Esophagus muscularis mucosa (tissue), 4 donors: ENCODE measurements at regions not wholly inside any gene's neighbourhood (a gene's known extent, or its start where the extent isn't known, plus 50 kb on each side); places are given as distances from the start of the nearest gene placed in this dataset.

ENCODE experiments used
- DNase-seq: peaks from one replicate; pipeline ENCODE4 v3.0.0-alpha.2; 2017; ENCODE audit errors: extremely low spot score
- H3K27ac ChIP-seq, 4 donors: fragments of 200-600 bp; sonication (generic); replicated peaks in 1 of 4; 1 replicate in 3 of 4; 2 replicates in 1 of 4; pipeline ENCODE4 v1.5.1; 2016 to 2019; ENCODE audit warnings: mild to moderate bottlenecking in 1 of 4
- H3K27me3 ChIP-seq, 4 donors: fragments of 200-600 bp; sonication (generic); one replicate each; pipeline versions ENCODE4 v1.5.1 to v1.6.0; 2016 to 2019
- H3K36me3 ChIP-seq, 4 donors: fragments of 200-600 bp; sonication (generic); one replicate each; pipeline ENCODE4 v1.5.1; 2016 to 2019
- H3K4me1 ChIP-seq, 4 donors: fragments of 200-600 bp; sonication (generic); one replicate each; pipeline ENCODE4 v1.5.1; 2016 to 2019
- H3K4me3 ChIP-seq, 4 donors: fragments of 200-600 bp; sonication (generic); 1 replicate in 2 of 4; 2 replicates in 2 of 4; pipeline ENCODE4 v1.5.1; 2016 to 2019; ENCODE audit warnings: mild to moderate bottlenecking in 4 of 4, moderate library complexity in 1 of 4
- H3K9me3 ChIP-seq, 4 donors: fragments of 200-600 bp; sonication (generic); 1 replicate in 3 of 4; 2 replicates in 1 of 4; pipeline ENCODE4 v1.5.1; 2016 to 2019
- EP300 ChIP-seq: sonication (generic); formaldehyde crosslinking; IDR thresholded peaks from one replicate; pipeline ENCODE4 v1.6.1; 2017; ENCODE audit warnings: antibody characterized with exemption
- POLR2A ChIP-seq: fragments of 450-650 bp; IDR thresholded peaks from one replicate; pipeline ENCODE4 v1.6.1; 2017; ENCODE audit warnings: antibody characterized with exemption, moderate library complexity, mild to moderate bottlenecking, low read depth
- POLR2AphosphoS5 ChIP-seq, 2 donors: sonication (generic); formaldehyde crosslinking; IDR thresholded peaks; one replicate each; pipeline ENCODE4 v1.6.1; 2017; ENCODE audit warnings: antibody characterized with exemption in 2 of 2
- WGBS: methylation state at CpG from one replicate; pipeline ENCODE4 v1.1.5; 2018; 5-methylcytosine and 5-hydroxymethylcytosine counted together
- intact Hi-C: fragments of 100-400 bp; cut with DNase I; formaldehyde crosslinking; loops from one replicate; pipeline ENCODE4 v1.15.1; 2023
- TF ChIP-seq, protein P1 (sequence below), 3 experiments: fragments of 200-600 bp in 2 of 3; fragments of 450-650 bp in 1 of 3; sonication (generic) in 2 of 3; IDR thresholded peaks; one replicate each; pipeline ENCODE4 v1.5.1; 2017 to 2019; ENCODE audit warnings: antibody characterized with exemption in 3 of 3, mild to moderate bottlenecking in 2 of 3, moderate library complexity in 1 of 3

DNA sequence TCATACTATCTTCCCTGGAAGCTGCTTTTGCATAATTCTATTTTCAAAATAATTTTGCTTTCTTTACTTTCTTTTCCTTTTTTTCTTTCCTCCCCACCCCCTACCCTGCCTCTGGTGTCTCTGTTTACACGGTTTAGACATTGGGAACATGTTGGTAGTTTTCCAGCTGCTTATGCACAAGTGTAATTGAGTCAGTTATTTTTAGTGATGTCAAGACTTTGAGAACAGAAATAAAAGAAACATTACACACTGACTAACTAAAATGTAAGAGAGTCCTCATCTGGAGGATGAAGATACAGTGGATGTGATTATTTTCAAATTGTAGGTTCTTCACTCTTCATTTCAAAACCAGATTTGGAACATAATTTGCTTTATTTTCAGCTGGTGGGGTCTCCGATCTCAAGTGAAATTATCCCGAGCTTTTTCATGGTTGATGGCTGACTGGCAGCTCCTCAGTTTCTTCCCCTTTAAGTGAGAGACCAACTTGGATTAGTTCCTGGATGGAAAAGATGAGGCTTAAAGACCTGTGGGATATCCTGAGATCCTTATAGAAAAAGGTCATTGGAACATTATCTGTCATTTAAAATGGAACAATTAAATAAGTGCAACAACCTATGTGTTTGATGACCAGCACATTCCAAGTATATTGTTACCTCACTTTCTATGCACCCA is 154.4 kb upstream of the ZNF462 start:
- Histone ChIP-seq H3K27ac (peak overlapping the region; percentile 41 to 57 (median 48)), H3K4me1 (peaks cover 17 to 22% (median 20%) of the 10 kb centered on the region in 4 donors), H3K27me3 (no peaks in the 10 kb centered on the region), H3K9me3 (no peaks in the 10 kb centered on the region), H3K4me3 (no peak overlapping the region), H3K36me3 (no peaks in the 10 kb centered on the region)
- TF ChIP-seq, protein P1, sequence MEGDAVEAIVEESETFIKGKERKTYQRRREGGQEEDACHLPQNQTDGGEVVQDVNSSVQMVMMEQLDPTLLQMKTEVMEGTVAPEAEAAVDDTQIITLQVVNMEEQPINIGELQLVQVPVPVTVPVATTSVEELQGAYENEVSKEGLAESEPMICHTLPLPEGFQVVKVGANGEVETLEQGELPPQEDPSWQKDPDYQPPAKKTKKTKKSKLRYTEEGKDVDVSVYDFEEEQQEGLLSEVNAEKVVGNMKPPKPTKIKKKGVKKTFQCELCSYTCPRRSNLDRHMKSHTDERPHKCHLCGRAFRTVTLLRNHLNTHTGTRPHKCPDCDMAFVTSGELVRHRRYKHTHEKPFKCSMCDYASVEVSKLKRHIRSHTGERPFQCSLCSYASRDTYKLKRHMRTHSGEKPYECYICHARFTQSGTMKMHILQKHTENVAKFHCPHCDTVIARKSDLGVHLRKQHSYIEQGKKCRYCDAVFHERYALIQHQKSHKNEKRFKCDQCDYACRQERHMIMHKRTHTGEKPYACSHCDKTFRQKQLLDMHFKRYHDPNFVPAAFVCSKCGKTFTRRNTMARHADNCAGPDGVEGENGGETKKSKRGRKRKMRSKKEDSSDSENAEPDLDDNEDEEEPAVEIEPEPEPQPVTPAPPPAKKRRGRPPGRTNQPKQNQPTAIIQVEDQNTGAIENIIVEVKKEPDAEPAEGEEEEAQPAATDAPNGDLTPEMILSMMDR (IDR thresholded peaks at IDR 0.05), result no peak
- TF ChIP-seq EP300 (no peak), POLR2A (no peak), POLR2AphosphoS5 (IDR thresholded peaks at IDR 0.05) (no peak)
- DNase-seq, result no peak
- intact Hi-C loops, result no loop called here
- WGBS, result 39% methylated on average over 3 of the region's 3 CpGs

DNA sequence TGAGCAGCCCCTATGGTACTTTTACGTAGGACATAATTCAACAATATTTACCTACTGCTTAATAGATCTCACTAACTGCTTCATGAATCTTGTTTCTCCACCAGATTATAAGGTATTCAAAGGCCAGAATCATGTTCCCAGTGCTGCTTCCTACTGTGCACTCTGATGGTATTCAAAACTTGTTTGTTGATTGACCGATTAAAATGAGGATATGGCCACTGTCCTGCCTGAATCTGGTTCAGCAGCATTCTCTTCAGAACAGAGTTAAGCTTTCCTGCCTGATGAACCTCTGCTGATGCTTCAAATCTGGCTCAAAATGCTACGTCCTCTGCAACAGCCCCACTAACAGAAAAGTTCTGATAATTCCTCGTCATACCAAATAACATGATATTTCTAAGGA is 150.7 kb upstream of the ZNF462 start:
- 96% methylated on average over 4 of the region's 4 CpGs for WGBS
- TF ChIP-seq POLR2AphosphoS5 (IDR thresholded peaks at IDR 0.05), result no peak
- TF ChIP-seq POLR2A, result no peak
- TF ChIP-seq EP300, result no peak
- TF ChIP-seq, protein P1 (IDR thresholded peaks at IDR 0.05), result no peak
- intact Hi-C loops, result no loop called here

DNA sequence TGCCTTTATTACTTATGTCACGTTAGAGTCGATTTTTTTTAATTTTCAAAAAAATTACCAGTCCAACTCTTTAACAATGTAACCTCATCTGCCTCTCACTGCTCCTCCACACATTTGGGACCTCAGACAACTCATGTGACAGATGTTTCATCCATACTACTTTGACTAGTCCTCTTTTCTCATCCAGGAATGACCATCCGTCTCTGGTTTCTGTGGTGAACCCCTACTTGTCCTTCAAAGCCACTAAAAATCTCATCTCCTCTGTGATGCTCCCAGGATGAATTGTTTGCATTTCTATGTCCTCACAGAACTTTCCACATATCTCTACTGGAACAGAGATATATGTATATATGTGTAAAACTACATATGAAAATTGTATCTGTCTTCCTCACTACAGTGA is 149.8 kb upstream of the ZNF462 start:
- H3K4me1 ChIP-seq, result peaks cover 12 to 26% (median 21%) of the 10 kb centered on the region in 4 donors
- WGBS, result 94% methylated on average over 3 of the region's 3 CpGs
- H3K27ac ChIP-seq, result no peak overlapping the region
- TF ChIP-seq EP300, result no peak
- TF ChIP-seq POLR2A, result no peak
- TF ChIP-seq, protein P1 (IDR thresholded peaks at IDR 0.05), result no peak
- TF ChIP-seq POLR2AphosphoS5 (IDR thresholded peaks at IDR 0.05), result no peak
- no peak overlapping the region for H3K4me3 ChIP-seq
- H3K27me3 ChIP-seq, result no peaks in the 10 kb centered on the region
- intact Hi-C loops, result no loop called here
- DNase-seq, result no peak
- H3K36me3 ChIP-seq, result no peaks in the 10 kb centered on the region
- H3K9me3 ChIP-seq, result no peaks in the 10 kb centered on the region

More for the DNA sequence above, 150.7 kb upstream of the ZNF462 start:
- no peak overlapping the region for H3K27ac ChIP-seq
- peaks cover 17 to 26% (median 21%) of the 10 kb centered on the region in 4 donors for H3K4me1 ChIP-seq
- H3K36me3 ChIP-seq, result no peaks in the 10 kb centered on the region
- H3K27me3 ChIP-seq, result no peaks in the 10 kb centered on the region
- DNase-seq, result no peak
- no peaks in the 10 kb centered on the region for H3K9me3 ChIP-seq
- no peak overlapping the region for H3K4me3 ChIP-seq

DNA sequence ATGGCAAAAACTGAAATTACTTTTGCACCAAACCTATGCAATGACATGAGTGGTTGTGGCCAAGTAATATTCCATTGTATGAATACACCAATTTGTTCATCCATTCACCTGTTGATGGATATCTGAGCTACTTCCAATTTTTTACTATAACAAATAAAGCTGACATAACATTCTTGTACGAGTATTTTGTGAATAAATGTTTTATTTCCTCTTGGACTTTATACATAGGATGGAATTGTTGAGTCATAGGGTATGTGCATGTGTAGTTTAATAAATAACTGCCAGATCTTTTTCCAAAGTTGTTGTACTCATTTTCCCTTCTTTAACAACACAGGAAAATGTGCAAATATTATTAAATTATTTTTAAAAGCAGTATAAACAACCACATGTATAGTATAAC is 146.1 kb upstream of the ZNF462 start:
- DNase-seq, result no peak
- WGBS, result 12% methylated on average over 1 of the region's 1 CpG
- TF ChIP-seq EP300 (no peak), POLR2A (no peak), POLR2AphosphoS5 (IDR thresholded peaks at IDR 0.05) (no peak)
- TF ChIP-seq, protein P1 (IDR thresholded peaks at IDR 0.05), result no peak

DNA sequence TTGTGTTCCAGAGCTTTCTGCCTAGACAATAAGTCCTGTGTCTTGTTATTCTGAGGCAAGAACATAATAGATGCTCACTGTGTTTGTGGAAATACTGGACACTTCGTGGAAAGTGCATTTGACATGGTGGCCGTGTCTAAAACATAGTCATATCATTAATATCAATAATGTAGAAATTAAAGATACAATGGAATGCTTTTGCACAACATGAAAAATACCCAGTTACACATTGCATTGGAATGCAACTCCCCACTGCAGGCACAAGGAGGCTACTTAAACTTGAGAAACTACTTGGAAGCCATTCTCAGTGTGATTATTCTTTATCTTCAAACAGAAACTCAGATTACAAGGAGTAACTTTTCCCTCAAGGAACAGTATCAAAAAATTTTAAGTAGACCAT is 145.3 kb upstream of the ZNF462 start:
- intact Hi-C loops, result no loop called here
- no peaks in the 10 kb centered on the region for H3K9me3 ChIP-seq
- no peaks in the 10 kb centered on the region for H3K27me3 ChIP-seq
- no peaks in the 10 kb centered on the region for H3K36me3 ChIP-seq
- H3K27ac ChIP-seq, result no peak overlapping the region
- H3K4me1 ChIP-seq, result peaks cover 4 to 27% (median 22%) of the 10 kb centered on the region in 4 donors
- H3K4me3 ChIP-seq, result no peak overlapping the region
- no peak for DNase-seq
- TF ChIP-seq POLR2AphosphoS5 (IDR thresholded peaks at IDR 0.05) (peak in 1 of 2 donors; percentile 26), EP300 (no peak), POLR2A (no peak)
- TF ChIP-seq, protein P1 (IDR thresholded peaks at IDR 0.05), result peak in 2 of 3 experiments; percentile 14 to 34
- WGBS, result 50% methylated on average over 2 of the region's 2 CpGs

More for the DNA sequence above, 146.1 kb upstream of the ZNF462 start:
- H3K36me3 ChIP-seq, result no peaks in the 10 kb centered on the region
- H3K27me3 ChIP-seq, result no peaks in the 10 kb centered on the region
- peaks cover 4 to 27% (median 22%) of the 10 kb centered on the region in 4 donors for H3K4me1 ChIP-seq
- H3K4me3 ChIP-seq, result no peak overlapping the region
- no peaks in the 10 kb centered on the region for H3K9me3 ChIP-seq
- no peak overlapping the region for H3K27ac ChIP-seq
- intact Hi-C loops, result no loop called here
